Activated T-cell treated with anti-CD3 and anti-CD28 coated beads for 48 hours (primary cell): ENCODE measurements at regions not wholly inside any gene's neighbourhood (a gene's known extent, or its start where the extent isn't known, plus 50 kb on each side); places are given as distances from the start of the nearest gene placed in this dataset.

Source experiments
- DNase-seq: peaks from one replicate; pipeline ENCODE4 v3.0.0-alpha.2; 2020; ENCODE audit warnings: low read depth

GRCh38 chr2:198219292-198219691 is 414.9 kb downstream of the PLCL1 start:
- DNase-seq = no peak

GRCh38 chr2:198214114-198214596 is 409.8 kb downstream of the PLCL1 start:
- no peak for DNase-seq

- DNase-seq = no peak
Measured at GRCh38 chr2:198213253-198213652, 408.9 kb downstream of the PLCL1 start.

- no peak for DNase-seq
Measured at GRCh38 chr2:198211706-198212105, 407.3 kb downstream of the PLCL1 start.

GRCh38 chr2:198203336-198204069 is 399.1 kb downstream of the PLCL1 start:
- DNase-seq = no peak
